ENCODE measurements at regions not wholly inside any gene's neighbourhood (a gene's known extent, or its start where the extent isn't known, plus 50 kb on each side); places are given as distances from the start of the nearest gene placed in this dataset.

GRCh38 chr11:110026858-110027626, 66.2 kb upstream of the ZC3H12C start:
- no peak for DNase-seq (ENCODE audit: low read depth)

GRCh38 chr11:110027627-110028371, 65.4 kb upstream of the ZC3H12C start:
- no peak for DNase-seq (ENCODE audit: low read depth)

- DNase-seq (ENCODE audit: low read depth) = no peak
Observed at GRCh38 chr11:110028921-110029320, 64.3 kb upstream of the ZC3H12C start.

GRCh38 chr11:110029714-110030113, 63.5 kb upstream of the ZC3H12C start:
- no peak for DNase-seq (ENCODE audit: low read depth)

GRCh38 chr11:110031171-110031570, 62.0 kb upstream of the ZC3H12C start:
- DNase-seq (ENCODE audit: low read depth) = no peak

- DNase-seq (ENCODE audit: low read depth) = no peak
Observed at GRCh38 chr11:110032259-110032658, 60.9 kb upstream of the ZC3H12C start.

- no peak for DNase-seq (ENCODE audit: low read depth)
Observed at GRCh38 chr11:110032957-110033570, 60.1 kb upstream of the ZC3H12C start.

- no peak for DNase-seq (ENCODE audit: low read depth)
Observed at GRCh38 chr11:110034806-110035205, 58.4 kb upstream of the ZC3H12C start.

GRCh38 chr11:110035357-110035756, 57.8 kb upstream of the ZC3H12C start:
- DNase-seq (ENCODE audit: low read depth) = no peak

GRCh38 chr11:110038201-110038600, 55.0 kb upstream of the ZC3H12C start:
- no peak for DNase-seq (ENCODE audit: low read depth)

Data from GM04503 (cell line).